NOMO-1 treated with DMSO at 0.1 percent for 48 hours (cell line): ENCODE measurements at regions not wholly inside any gene's neighbourhood (a gene's known extent, or its start where the extent isn't known, plus 50 kb on each side); places are given as distances from the start of the nearest gene placed in this dataset.
"Not testable (repeated sequence)": the region's sequence is repeated elsewhere in the genome, so short reads cannot be mapped to it uniquely, and the experiment has no call there.

Experiments used
- DNase-seq: peaks from one replicate; lab custom pipeline; 2025; ENCODE audit not compliant: unreplicated experiment; lab: John Stamatoyannopoulos, UW

- DNase-seq: no peak
These were observed 138.9 kb upstream of the RORA start for GRCh38 chr15:61367953-61368352.

- no peak for DNase-seq
These were observed 135.8 kb upstream of the RORA start for GRCh38 chr15:61364871-61365270.

DNA sequence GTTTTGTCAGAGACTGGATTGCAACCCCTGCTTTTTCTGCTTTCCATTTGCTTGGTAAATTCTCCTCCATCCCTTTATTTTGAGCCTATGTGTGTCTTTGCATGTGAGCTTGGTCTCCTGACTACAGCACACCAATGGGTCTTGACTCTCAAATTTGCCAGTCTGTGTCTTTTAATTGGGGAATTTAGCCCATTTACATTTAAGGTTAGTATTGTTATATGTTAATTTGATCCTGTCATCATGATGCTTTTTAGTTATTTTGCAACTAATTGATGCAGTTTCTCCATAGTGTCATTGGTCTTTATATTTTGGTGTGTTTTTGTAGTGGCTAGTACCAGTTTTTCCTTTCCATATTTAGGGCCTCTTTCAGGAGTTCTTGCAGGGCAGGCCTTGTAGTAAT is 133.8 kb upstream of the RORA start:
- not testable (repeated sequence) for DNase-seq

GRCh38 chr15:61344293-61344692 is 115.2 kb upstream of the RORA start:
- DNase-seq: no peak

DNA sequence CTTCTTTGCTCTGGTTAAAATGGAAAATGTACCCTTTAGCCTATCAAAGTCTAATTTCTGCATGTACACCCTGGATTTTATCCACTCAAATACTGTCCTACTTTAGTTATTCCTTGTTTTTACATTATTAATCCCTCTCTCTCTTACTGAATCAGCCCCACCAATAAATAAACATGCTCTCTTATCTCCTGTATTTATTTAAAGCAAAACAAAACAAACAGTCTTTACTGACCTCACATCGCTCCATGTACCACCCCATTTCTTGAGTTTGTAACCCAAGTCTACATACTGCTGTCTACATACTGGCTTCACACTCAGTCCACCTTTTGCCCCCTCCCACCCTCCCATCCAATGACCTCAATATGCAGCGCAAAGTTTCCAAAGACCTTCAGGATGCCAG is 113.3 kb upstream of the RORA start:
- DNase-seq: no peak

- no peak for DNase-seq
These were observed 110.4 kb upstream of the RORA start for GRCh38 chr15:61339516-61339915.

- DNase-seq: no peak
These were observed 108.4 kb upstream of the RORA start for GRCh38 chr15:61337541-61337940.

- DNase-seq: no peak
These were observed 107.0 kb upstream of the RORA start for GRCh38 chr15:61336026-61336638.

GRCh38 chr15:61334714-61335113 is 105.6 kb upstream of the RORA start:
- DNase-seq: not testable (repeated sequence)

DNA sequence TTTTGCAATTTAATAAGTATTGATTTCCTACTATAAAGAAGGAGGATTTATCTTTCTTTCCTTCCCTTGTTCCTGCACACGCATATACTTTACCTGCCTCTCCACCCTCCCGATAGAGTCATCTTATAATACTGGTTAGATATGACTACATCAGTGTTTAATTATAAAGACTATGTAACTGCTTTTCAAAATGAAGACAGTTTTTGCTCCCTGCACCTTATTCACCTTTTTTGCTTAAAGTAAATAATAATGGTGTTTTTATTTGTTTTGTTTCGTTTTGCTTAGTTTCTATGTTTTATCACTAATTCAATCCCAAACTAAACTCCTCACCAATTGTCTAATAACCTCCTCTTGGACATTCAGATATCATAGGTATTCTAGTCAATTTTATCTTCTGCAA is 101.9 kb upstream of the RORA start:
- no peak for DNase-seq

GRCh38 chr15:61327019-61327631 is 98.0 kb upstream of the RORA start:
- DNase-seq: no peak

GRCh38 chr15:61319892-61320291 is 90.8 kb upstream of the RORA start:
- no peak for DNase-seq

DNA sequence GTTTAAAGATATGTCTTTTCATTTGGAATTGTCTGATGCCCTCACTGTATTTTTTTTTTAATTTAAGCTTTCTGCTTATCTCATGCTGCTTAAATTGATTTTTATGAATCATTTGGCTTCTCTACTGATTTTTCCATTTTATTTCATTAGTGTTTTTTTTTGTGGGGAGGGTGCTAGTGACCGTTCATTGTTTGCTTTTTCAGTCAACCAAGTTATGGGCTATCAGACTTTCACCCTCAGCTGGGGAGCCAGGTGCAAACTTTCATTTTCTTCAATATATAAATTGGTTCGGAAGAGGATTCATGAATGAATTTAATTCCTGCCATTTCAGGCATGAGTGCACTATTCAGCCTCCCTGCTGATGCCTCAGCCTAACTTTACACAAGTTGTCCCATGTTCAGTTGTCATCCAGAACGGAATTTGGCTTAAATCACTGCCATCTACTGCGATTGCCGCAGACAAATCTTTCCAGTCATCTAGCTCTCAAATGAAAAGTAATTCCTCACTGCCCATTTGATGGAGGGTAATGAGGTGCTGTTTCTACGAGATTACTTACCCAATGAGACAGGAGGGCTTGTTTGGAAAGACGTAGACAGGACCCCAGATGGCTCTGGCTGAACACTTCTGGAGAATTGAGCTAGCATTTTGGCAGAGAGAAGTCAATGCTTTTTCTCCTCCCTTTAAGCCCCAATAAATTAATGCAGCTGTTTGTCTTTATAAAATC is 89.9 kb upstream of the RORA start:
- DNase-seq: no peak

DNA sequence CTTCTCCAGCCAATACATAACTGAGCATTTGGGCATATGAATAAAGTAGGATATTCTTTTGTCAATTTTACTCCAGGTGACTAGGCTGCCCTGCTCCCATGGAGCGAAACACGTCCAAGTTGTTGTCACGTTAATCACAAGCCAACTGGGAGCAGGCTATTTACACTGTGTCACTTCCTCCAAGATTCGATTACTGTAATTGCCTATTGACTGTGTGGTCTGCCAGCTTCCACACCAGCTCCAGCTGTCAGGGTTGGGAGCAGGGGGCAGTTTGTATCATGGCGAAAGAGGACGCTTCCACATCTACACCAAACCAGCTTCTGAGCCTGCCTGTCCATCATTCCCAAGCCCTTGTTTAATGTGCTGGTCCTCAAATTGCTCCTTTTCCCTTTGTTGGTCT is 89.2 kb upstream of the RORA start:
- DNase-seq: no peak

- DNase-seq: no peak
These were observed 86.4 kb upstream of the RORA start for GRCh38 chr15:61315471-61315870.

DNA sequence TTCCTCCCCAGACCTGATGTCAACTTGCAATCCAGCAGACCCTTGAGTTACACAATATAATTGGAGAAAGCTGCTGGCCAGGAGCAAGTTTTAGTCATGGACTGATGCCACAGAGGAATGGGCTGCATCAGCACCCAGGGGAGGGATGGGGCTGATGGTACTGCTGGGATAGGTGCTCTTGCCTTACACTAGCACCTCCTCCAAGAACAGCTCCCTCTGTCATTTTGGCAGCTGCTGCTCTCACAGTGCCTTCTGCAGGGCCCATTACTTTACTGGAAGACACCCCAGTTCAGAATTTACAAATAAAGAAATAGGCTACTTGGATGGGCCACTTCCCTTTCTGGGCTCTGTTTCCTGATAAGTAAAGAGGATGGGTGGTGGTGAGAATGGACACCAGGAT is 85.3 kb upstream of the RORA start:
- DNase-seq: no peak

GRCh38 chr15:61309617-61310016 is 80.5 kb upstream of the RORA start:
- DNase-seq: no peak

DNA sequence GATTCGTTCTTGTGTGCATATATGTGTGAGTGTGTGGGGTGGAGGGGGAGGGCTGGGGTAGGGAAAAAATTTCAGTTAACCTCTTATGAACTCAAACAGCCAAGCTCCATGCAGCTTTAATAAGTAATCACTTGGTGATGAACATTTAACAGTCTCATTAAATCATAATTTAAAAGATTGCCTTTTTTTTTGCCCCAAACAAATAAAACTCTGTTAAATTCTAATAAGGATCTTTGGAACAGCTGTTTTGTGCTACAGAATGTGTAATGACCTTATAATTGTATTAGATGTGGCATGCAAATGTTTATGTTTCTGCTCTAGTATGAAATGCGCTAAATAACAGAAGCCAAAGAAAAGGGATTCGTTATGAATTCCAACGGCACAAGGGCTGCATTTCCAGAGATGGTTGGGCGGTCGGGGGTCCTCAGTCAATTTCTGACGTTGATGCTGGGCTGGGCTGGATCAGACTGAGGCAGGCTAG is 80.0 kb upstream of the RORA start:
- DNase-seq: no peak

DNA sequence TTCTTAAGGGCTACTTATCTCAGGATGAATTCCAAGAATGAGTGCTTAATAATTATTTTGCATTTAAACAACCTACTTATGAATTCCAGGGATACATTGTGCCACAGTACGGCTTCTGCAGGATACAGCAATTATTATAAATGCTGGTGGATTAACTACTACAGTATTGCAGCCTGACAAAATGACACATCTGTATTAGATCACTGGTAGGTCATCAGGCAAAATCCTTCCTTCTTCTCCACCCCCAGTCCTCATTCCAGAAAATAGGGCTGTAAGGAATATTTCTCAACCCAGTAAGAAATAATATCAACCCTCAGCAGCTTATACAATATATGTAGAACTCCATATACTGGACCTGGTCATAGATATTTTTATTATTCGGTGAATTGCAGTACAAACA is 79.3 kb upstream of the RORA start:
- DNase-seq: no peak

- DNase-seq: no peak
These were observed 78.4 kb upstream of the RORA start for GRCh38 chr15:61307474-61307873.

DNA sequence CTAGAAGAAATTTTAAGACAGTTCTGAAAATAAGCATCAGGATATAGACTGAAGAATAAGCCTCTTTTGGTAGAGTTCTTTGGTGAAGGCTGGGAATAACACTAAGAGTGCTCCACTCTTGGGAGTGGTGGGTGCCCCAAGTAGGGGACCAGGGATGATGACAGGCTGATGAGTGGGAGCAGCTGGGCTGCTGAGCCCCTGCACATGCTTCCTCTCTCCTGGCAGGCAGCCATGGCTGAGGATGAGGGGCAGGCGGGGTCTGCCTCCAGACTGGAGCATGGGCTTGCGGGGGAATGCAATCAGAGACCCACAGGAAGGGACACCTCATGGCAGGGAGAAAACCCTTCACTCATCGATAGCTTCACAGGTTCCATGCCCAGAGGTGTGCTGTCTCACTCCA is 72.6 kb upstream of the RORA start:
- DNase-seq: no peak

GRCh38 chr15:61299075-61299763 is 70.1 kb upstream of the RORA start:
- DNase-seq: no peak
